MCF 10A (cell line): ENCODE measurements at regions not wholly inside any gene's neighbourhood (a gene's known extent, or its start where the extent isn't known, plus 50 kb on each side); places are given as distances from the start of the nearest gene placed in this dataset.
"Not testable (repeated sequence)": the region's sequence is repeated elsewhere in the genome, so short reads cannot be mapped to it uniquely, and the experiment has no call there.

Experiments
- BruUV-seq: library from RNA; stranded (reverse); fragments of 400-500 nt; replicated peaks from 2 replicates; lab custom pipeline; 2021; lab: Mats Ljungman, UMichigan
- CTCF ChIA-PET: fragments of 300-600 bp; sonication (Branson Sonifier 250); formaldehyde crosslinking; extraction: SDS; loops from one replicate; lab custom pipeline; 2021; ENCODE audit warnings: antibody characterized with exemption, inconsistent platforms; lab: Yijun Ruan, JAX
- POLR2A ChIA-PET: fragments of 300-600, 350-650 bp; sonication (Branson Sonifier 250); formaldehyde crosslinking; extraction: SDS; loops from one replicate; lab custom pipeline; 2020; ENCODE audit warnings: antibody characterized with exemption, inconsistent platforms; lab: Yijun Ruan, JAX
- DNase-seq: peaks from one replicate; pipeline ENCODE4 v3.0.0-alpha.2; 2018; ENCODE audit not compliant: unreplicated experiment
- H3K27ac Mint-ChIP-seq: one replicate; pipeline ENCODE4 v1.8.0; 2022; ENCODE audit warnings: mild to moderate bottlenecking, low read depth, mixed read lengths; ENCODE audit not compliant: unreplicated experiment
- H3K27me3 Mint-ChIP-seq: one replicate; pipeline ENCODE4 v1.8.0; 2022; ENCODE audit warnings: mixed read lengths; ENCODE audit not compliant: insufficient read depth, unreplicated experiment
- H3K36me3 Mint-ChIP-seq: one replicate; pipeline ENCODE4 v1.8.0; 2022; ENCODE audit warnings: mild to moderate bottlenecking, moderate library complexity, mixed read lengths; ENCODE audit not compliant: insufficient read depth, unreplicated experiment
- H3K4me1 Mint-ChIP-seq: one replicate; pipeline ENCODE4 v1.8.0; 2022; ENCODE audit warnings: mixed read lengths; ENCODE audit not compliant: insufficient read depth, unreplicated experiment
- H3K4me3 Mint-ChIP-seq: one replicate; pipeline ENCODE4 v1.8.0; 2022; ENCODE audit warnings: mild to moderate bottlenecking, moderate library complexity, mixed read lengths; ENCODE audit not compliant: unreplicated experiment
- H3K9me3 Mint-ChIP-seq: one replicate; pipeline ENCODE4 v1.8.0; 2022; ENCODE audit warnings: mixed read lengths; ENCODE audit not compliant: unreplicated experiment
- intact Hi-C: fragments of 100-400 bp; cut with micrococcal nuclease; formaldehyde crosslinking; loops from 2 replicates; pipeline ENCODE4 v1.14.1; 2022
- TF ChIP-seq, protein P1 (sequence below): fragments of 200-600 bp; IDR thresholded peaks from one replicate; pipeline ENCODE4 v1.8.0; 2022; ENCODE audit warnings: antibody characterized with exemption, mild to moderate bottlenecking; ENCODE audit not compliant: unreplicated experiment

DNA sequence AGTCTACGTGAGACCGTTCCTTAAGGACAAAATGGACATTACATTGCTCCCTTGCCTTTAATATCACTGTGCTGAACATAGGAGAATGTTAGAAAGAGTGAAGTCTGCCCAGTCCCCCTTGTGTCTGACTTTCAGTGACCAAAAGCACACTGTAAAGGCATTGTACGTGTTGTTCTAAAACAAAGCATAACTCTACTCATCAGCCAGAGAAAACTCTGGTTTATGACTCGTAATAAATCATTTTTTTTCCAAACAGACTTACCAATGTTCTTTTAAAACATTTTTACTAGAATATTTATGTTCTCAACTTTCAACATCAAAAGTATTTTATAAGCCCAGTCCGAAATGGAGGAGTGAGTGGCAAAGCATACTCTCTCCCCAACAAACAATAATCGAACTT is 262.5 kb downstream of the GJA1 start:
- Mint-ChIP-seq H3K9me3 (no peaks in the 10 kb centered on the region), H3K4me3 (no peak overlapping the region), H3K27ac (no peak overlapping the region), H3K36me3 (peaks cover 4% of the 10 kb centered on the region), H3K4me1 (peaks cover 24% of the 10 kb centered on the region), H3K27me3 (no peaks in the 10 kb centered on the region)
- TF ChIP-seq, protein P1, sequence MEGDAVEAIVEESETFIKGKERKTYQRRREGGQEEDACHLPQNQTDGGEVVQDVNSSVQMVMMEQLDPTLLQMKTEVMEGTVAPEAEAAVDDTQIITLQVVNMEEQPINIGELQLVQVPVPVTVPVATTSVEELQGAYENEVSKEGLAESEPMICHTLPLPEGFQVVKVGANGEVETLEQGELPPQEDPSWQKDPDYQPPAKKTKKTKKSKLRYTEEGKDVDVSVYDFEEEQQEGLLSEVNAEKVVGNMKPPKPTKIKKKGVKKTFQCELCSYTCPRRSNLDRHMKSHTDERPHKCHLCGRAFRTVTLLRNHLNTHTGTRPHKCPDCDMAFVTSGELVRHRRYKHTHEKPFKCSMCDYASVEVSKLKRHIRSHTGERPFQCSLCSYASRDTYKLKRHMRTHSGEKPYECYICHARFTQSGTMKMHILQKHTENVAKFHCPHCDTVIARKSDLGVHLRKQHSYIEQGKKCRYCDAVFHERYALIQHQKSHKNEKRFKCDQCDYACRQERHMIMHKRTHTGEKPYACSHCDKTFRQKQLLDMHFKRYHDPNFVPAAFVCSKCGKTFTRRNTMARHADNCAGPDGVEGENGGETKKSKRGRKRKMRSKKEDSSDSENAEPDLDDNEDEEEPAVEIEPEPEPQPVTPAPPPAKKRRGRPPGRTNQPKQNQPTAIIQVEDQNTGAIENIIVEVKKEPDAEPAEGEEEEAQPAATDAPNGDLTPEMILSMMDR, result no peak
- ChIA-PET POLR2A (interaction anchor here (1.0 kb wide), 1 partner anchor 106 kb away, joined by 4 read pairs; no protein-coding TSS in a partner anchor), CTCF (no interaction called here)
- BruUV-seq, result no TSS peak
- intact Hi-C loops, result no loop called here
- DNase-seq, result no peak

DNA sequence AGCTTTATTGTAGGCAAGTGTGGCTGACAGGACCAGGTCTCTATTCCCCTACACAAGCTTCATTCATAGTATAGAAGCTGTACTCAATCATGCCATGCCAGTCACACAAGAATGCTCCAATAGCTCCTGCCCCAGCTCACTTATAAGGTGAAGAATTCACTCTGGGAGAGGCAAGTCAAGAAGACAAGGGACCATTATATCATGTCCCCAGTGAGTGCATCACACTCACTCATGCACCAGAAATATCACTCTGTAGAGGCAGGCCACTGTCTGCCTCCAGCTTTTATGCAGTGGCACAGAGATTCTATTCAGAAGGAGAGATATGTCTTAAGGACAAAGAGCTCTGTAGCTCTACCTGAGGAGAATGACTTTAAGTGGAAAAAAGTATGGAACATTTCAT is 263.2 kb downstream of the GJA1 start:
- TF ChIP-seq, protein P1, result no peak
- ChIA-PET CTCF (no interaction called here), POLR2A (interaction anchor here (0.5 to 1.0 kb wide), 3 partner anchors 43 to 157 kb away, joined by 3 to 4 read pairs (median 4); no protein-coding TSS in a partner anchor)
- H3K36me3 Mint-ChIP-seq, result peaks cover 4% of the 10 kb centered on the region
- H3K27me3 Mint-ChIP-seq, result no peaks in the 10 kb centered on the region
- H3K4me1 Mint-ChIP-seq, result peaks cover 24% of the 10 kb centered on the region
- no peak for DNase-seq
- no peaks in the 10 kb centered on the region for H3K9me3 Mint-ChIP-seq
- intact Hi-C loops, result no loop called here
- no peak overlapping the region for H3K27ac Mint-ChIP-seq
- H3K4me3 Mint-ChIP-seq, result no peak overlapping the region
- BruUV-seq, result no TSS peak

DNA sequence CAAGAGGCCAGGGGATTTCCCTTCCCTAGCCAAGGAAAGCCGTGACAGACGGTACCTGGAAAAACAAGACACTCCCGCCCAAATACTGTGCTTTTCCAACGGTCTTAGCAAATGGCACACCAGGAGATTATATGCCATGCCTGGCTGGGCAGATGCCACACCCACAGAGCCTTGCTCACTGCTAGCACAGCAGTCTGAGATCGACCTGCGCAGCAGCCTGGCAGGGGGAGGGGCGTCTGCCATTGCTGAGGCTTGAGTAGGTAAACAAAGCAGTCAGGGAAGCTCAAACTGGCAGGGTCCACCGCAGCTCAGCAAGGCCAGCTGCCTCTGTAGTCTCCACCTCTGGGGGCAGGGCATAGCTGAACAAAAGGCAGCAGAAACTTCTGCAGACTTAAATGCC is 267.7 kb downstream of the GJA1 start:
- POLR2A ChIA-PET, H3K27me3 Mint-ChIP-seq, intact Hi-C loops, DNase-seq, H3K9me3 Mint-ChIP-seq, H3K27ac Mint-ChIP-seq, BruUV-seq, H3K36me3 Mint-ChIP-seq, H3K4me3 Mint-ChIP-seq: not testable (repeated sequence)
- CTCF ChIA-PET, result interaction anchor here (0.8 kb wide), 1 partner anchor 1358 kb away, joined by 3 read pairs; no protein-coding TSS in a partner anchor
- peaks cover 14% of the 10 kb centered on the region for H3K4me1 Mint-ChIP-seq

DNA sequence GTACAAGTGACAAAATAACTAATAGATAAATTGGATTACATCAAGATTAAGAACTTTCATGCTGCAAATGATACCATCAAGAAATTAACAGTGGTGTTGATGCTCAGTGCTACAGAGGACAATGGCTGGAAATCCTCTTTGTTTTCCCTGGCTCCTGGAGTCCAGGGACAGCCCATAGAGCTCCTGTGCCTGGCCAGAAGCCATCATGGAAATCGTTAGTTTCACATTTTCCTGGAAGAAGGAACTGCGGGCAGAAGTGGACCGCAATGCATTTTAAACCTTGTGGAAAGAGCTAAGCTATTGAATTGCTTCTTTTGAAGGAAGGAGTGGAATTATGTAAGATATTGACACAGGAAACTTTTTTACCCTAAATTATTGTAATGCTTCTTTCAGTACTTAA is 276.0 kb downstream of the GJA1 start:
- POLR2A ChIA-PET, result no interaction called here
- no peak for DNase-seq
- CTCF ChIA-PET, result no interaction called here
- TF ChIP-seq, protein P1, result no peak
- Mint-ChIP-seq H3K4me1 (no peaks in the 10 kb centered on the region), H3K9me3 (no peaks in the 10 kb centered on the region), H3K27ac (no peak overlapping the region), H3K27me3 (no peaks in the 10 kb centered on the region), H3K4me3 (no peak overlapping the region), H3K36me3 (no peaks in the 10 kb centered on the region)
- BruUV-seq, result no TSS peak
- intact Hi-C loops, result no loop called here
